ENCODE measurements at regions not wholly inside any gene's neighbourhood (a gene's known extent, or its start where the extent isn't known, plus 50 kb on each side); places are given as distances from the start of the nearest gene placed in this dataset.

DNA sequence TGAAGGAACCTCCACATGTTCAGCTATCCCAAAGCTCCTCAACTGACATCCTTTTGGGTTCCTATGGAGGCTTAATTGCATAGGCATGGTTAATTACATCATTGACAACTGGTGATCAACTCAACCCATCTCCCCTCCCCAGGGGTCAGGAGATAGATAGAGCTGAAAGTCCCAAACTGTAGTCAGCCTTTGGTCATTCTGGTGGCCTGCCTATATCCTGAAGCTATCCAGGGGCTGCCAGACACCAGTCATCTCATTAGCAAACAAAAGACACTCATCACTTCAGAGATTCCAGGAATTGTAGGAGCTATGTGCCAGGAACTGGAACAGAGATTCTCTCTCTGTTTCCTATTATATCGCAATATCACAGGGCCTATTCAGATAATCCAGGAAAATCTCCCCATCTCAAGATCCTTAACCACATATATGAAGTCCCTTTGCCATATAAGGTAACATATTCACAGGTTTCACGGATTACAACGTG, 646.5 kb upstream of the GRAMD2B start:
- H3K36me3 Mint-ChIP-seq (ENCODE audit: low read depth) = no peaks in the 10 kb centered on the region
- DNase-seq = no peak
- no peaks in the 10 kb centered on the region for H3K27me3 Mint-ChIP-seq
- no peak overlapping the region for H3K27ac Mint-ChIP-seq
- no peaks in the 10 kb centered on the region for H3K4me1 Mint-ChIP-seq
- H3K4me3 Mint-ChIP-seq = no peak overlapping the region
- no peaks in the 10 kb centered on the region for H3K9me3 ChIP-seq (ENCODE audit: control insufficient read depth, low read length, poor library complexity, severe bottlenecking)
- ATAC-seq = no peak

DNA sequence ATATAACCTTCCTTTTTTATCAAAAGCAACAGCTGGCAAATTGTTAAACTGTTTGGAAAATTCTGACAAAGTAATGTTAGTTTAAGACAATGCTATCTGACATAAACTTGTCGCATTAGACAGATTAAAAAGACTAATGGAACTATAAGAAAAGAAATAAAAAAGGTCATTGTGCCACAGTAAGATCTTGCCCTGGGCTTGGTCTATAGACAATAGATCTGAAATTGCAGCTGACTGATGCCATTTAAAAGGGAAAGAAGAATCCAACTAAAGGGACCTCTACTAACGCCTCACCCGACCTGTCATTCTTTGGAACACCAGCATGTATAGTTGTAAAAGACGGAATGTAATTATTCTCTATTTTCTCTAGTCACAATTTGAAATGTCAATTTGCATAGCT, 644.4 kb upstream of the GRAMD2B start:
- Mint-ChIP-seq H3K36me3 (ENCODE audit: low read depth) (no peaks in the 10 kb centered on the region), H3K27ac (no peak overlapping the region), H3K4me1 (no peaks in the 10 kb centered on the region), H3K4me3 (no peak overlapping the region), H3K27me3 (no peaks in the 10 kb centered on the region)
- ATAC-seq = no peak
- DNase-seq = no peak
- H3K9me3 ChIP-seq (ENCODE audit: control insufficient read depth, low read length, poor library complexity, severe bottlenecking) = no peaks in the 10 kb centered on the region

DNA sequence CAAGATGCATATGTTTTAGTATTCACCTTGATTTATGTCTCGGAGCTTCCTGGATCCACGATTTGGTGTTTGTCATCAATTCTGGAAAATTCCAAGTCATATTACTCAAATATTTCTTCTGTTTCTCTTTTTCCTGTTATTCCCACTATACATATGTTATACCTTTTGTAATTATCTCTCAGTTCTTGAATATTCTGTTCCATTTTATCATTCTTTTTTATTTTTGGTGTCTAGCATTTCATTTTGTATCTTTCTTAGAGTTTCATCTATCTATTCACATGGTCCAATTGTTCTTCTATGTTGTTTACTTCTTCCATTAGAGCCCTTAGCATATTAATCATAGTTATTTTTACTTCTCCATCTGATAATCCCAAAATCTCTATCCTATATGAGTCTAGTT, 637.8 kb upstream of the GRAMD2B start:
- Mint-ChIP-seq H3K27me3 (no peaks in the 10 kb centered on the region), H3K4me3 (no peak overlapping the region), H3K36me3 (ENCODE audit: low read depth) (no peaks in the 10 kb centered on the region), H3K4me1 (no peaks in the 10 kb centered on the region), H3K27ac (no peak overlapping the region)
- no peaks in the 10 kb centered on the region for H3K9me3 ChIP-seq (ENCODE audit: control insufficient read depth, low read length, poor library complexity, severe bottlenecking)
- ATAC-seq (no peak), DNase-seq (no peak)

DNA sequence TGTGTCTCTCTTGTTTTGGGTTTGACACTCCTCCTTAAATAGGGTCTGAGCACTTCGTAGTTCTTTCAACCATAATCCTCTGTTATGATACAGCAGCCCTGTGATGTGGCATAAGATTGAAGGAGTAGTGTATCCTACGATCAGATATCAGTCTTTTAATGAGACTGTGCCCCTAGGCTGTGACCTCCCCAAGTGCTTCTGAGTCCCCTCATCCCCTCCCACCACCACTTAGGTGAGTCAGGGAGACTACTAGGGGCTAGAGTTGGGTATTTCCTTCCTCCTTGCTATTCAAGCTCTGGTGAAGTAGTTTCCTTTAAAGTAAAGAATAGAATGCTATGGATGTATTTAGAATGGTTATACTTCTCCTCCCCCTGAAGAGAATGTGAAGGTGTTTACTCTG, 637.2 kb upstream of the GRAMD2B start:
- DNase-seq (no peak), ATAC-seq (no peak)
- H3K36me3 Mint-ChIP-seq (ENCODE audit: low read depth) = no peaks in the 10 kb centered on the region
- H3K4me1 Mint-ChIP-seq = no peaks in the 10 kb centered on the region
- H3K9me3 ChIP-seq (ENCODE audit: control insufficient read depth, low read length, poor library complexity, severe bottlenecking) = no peaks in the 10 kb centered on the region
- H3K27me3 Mint-ChIP-seq = no peaks in the 10 kb centered on the region
- no peak overlapping the region for H3K4me3 Mint-ChIP-seq
- no peak overlapping the region for H3K27ac Mint-ChIP-seq

DNA sequence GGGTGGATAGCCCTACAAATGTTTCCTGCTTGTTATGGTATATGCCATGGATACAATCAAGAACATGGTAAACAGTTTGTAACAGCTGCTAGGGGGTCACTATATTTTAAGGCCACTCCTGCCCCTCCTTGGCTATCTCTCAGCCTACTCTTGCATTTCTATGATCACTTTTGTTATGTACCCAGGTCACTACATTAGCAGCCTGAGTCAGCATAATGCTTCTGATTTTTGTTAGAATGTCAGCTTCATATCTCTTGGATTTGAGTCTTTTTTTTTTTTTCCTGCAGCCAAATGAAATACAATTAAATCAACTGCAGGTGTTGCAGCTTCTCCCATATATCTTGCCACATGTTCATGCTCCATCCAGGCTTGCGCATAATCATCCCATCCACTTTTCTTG, 629.7 kb upstream of the GRAMD2B start:
- H3K9me3 ChIP-seq (ENCODE audit: control insufficient read depth, low read length, poor library complexity, severe bottlenecking) = no peaks in the 10 kb centered on the region
- DNase-seq = no peak
- no peak overlapping the region for H3K27ac Mint-ChIP-seq
- ATAC-seq = no peak
- H3K4me1 Mint-ChIP-seq = no peaks in the 10 kb centered on the region
- no peaks in the 10 kb centered on the region for H3K27me3 Mint-ChIP-seq
- H3K36me3 Mint-ChIP-seq (ENCODE audit: low read depth) = no peaks in the 10 kb centered on the region
- H3K4me3 Mint-ChIP-seq = no peak overlapping the region

DNA sequence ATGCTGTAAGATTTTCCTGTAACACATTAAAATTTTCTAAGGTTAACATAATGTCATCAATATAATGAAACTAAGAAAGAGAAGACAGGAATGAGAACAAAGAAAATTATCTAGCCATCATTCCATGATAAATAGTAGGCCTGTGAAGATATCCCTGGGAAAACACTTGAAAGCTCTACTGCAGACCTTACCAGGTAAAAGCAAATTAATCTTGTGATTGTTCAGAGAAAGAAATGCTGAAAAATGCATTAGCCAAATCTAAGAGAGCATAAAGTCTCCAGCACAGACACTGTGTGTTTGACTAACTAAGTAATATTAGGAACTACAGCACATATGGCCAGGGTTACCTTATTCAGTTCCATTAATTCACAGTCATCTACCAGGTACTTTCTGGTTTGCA, 628.3 kb upstream of the GRAMD2B start:
- no peaks in the 10 kb centered on the region for H3K4me1 Mint-ChIP-seq

DNA sequence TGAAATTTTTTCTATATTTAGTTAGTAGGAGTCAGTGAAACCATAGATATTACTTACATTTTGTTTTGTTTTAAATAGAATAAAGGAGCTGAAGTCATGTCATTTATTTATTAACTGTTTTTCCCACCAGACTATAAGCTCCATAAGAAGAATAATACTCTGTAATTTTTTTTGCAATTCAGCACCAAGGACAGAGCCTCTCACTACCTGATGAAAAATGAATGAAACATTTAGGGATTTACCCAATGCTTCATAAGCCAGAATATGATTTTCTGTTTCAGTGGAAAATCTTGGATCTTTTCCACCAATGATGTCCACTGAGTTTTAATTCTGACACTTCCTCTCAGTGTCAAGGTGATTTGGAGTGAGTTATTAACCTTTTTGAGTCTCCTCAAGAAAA, 624.9 kb upstream of the GRAMD2B start:
- no peaks in the 10 kb centered on the region for H3K36me3 Mint-ChIP-seq (ENCODE audit: low read depth)
- ATAC-seq (no peak), DNase-seq (no peak)
- no peak overlapping the region for H3K27ac Mint-ChIP-seq
- H3K4me1 Mint-ChIP-seq = no peaks in the 10 kb centered on the region
- no peak overlapping the region for H3K4me3 Mint-ChIP-seq
- H3K27me3 Mint-ChIP-seq = no peaks in the 10 kb centered on the region
- H3K9me3 ChIP-seq (ENCODE audit: control insufficient read depth, low read length, poor library complexity, severe bottlenecking) = no peaks in the 10 kb centered on the region

More for the DNA sequence above, 628.3 kb upstream of the GRAMD2B start:
- no peaks in the 10 kb centered on the region for H3K27me3 Mint-ChIP-seq
- no peak overlapping the region for H3K4me3 Mint-ChIP-seq
- H3K36me3 Mint-ChIP-seq (ENCODE audit: low read depth) = no peaks in the 10 kb centered on the region
- DNase-seq = no peak
- H3K27ac Mint-ChIP-seq = no peak overlapping the region
- H3K9me3 ChIP-seq (ENCODE audit: control insufficient read depth, low read length, poor library complexity, severe bottlenecking) = no peaks in the 10 kb centered on the region
- ATAC-seq = no peak

DNA sequence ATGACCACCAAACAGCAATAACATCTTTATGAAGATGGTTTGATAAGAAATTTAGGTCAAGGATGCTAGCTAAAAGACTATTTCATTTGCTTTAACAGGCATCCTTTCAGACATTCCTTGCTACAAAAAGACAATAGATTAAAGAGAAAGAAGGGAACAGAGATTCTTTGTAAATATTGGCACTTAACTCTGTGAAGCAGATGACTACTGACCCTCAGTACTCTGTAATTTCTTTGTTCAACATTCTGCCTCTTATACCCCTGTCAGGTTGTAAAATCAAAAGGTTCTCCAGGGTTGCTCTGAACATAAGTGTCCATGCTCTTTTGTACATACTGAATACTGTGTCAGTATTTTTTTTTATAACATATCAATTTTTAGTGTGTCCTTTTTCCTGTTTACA, 610.6 kb upstream of the GRAMD2B start:
- ATAC-seq = no peak
- DNase-seq = no peak
- H3K9me3 ChIP-seq (ENCODE audit: control insufficient read depth, low read length, poor library complexity, severe bottlenecking) = no peaks in the 10 kb centered on the region
- H3K4me1 Mint-ChIP-seq = no peaks in the 10 kb centered on the region
- no peaks in the 10 kb centered on the region for H3K27me3 Mint-ChIP-seq
- H3K36me3 Mint-ChIP-seq (ENCODE audit: low read depth) = no peaks in the 10 kb centered on the region
- H3K27ac Mint-ChIP-seq = no peak overlapping the region
- H3K4me3 Mint-ChIP-seq = no peak overlapping the region

DNA sequence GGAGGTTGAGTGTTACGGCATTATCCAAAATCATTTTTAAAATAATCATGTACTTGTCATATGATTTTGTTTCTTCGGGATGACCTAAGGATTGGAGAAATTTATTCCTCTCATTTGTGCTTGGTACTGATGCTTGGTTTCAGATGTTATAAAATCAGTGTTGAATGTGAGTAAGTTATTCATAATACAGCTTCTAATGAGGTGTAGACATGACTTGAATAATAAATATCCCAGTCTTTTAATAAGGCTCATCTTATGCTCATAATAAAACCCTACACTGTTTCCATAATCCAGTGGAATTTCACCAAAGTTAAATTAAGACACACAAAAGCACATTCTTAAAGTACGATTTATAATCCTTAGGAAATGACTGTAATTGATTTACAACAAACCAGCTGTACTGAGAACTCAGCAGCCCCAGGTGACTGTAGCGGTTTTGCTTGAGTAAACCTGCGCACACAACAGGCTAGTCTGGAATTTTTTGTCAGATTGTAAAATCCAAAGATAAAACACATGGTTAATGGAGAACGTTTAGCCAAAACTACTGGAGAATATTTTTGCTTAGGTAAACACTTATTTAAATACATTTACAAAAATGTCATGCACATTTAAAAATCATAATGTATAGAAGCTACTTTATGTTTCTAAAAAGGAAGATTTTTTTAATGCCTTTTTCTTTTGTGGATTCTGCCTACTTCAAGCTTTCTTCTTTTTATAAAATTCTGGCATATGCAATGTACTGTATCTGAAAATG, 609.8 kb upstream of the GRAMD2B start:
- no peaks in the 10 kb centered on the region for H3K27me3 Mint-ChIP-seq

DNA sequence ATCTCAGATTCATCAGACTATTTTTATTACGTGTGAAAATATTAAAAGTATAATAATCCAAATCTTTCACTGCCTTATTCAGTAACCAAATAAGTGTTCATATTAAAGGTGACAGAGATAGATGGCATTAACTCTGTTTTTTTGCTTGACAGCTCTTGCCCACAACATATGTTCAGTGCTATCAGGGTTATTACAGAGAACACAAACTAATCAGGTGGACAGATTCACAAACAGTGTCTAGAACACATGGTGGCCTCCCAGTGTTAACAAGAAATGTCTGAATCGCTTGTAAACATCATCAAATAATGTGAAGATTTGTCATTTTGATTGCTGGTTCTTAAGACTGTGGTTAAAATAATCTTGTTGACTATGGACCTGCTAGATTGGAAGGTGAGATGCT, 609.1 kb upstream of the GRAMD2B start:
- H3K4me1 Mint-ChIP-seq = no peaks in the 10 kb centered on the region
- H3K27ac Mint-ChIP-seq = no peak overlapping the region
- no peaks in the 10 kb centered on the region for H3K27me3 Mint-ChIP-seq
- no peak for DNase-seq
- H3K4me3 Mint-ChIP-seq = no peak overlapping the region
- H3K9me3 ChIP-seq (ENCODE audit: control insufficient read depth, low read length, poor library complexity, severe bottlenecking) = no peaks in the 10 kb centered on the region
- ATAC-seq = no peak
- no peaks in the 10 kb centered on the region for H3K36me3 Mint-ChIP-seq (ENCODE audit: low read depth)

More for the DNA sequence above, 609.8 kb upstream of the GRAMD2B start:
- no peak for DNase-seq
- H3K4me1 Mint-ChIP-seq = no peaks in the 10 kb centered on the region
- ATAC-seq = no peak
- H3K36me3 Mint-ChIP-seq (ENCODE audit: low read depth) = no peaks in the 10 kb centered on the region
- no peak overlapping the region for H3K27ac Mint-ChIP-seq
- H3K4me3 Mint-ChIP-seq = no peak overlapping the region
- no peaks in the 10 kb centered on the region for H3K9me3 ChIP-seq (ENCODE audit: control insufficient read depth, low read length, poor library complexity, severe bottlenecking)

DNA sequence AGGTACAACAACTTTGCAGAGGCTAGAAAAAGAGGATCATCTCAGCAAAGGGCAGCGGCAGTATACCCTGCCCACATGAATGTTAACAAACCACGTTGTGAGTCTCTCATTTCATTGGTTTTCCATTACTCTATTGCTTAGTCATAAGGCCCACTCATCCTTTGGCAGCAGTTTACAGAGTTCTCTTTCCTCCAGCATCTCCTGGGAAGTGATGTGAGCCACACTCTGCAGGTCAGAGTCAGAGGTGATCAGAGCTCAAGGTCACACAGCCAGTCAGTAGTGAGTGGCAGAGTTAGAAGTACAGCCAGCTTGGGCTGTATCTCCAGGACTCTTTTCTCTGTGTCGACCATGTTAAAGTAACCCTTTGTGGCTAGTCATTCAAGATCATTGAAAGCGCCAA, 599.6 kb upstream of the GRAMD2B start:
- Mint-ChIP-seq H3K36me3 (ENCODE audit: low read depth) (no peaks in the 10 kb centered on the region), H3K27ac (no peak overlapping the region), H3K27me3 (no peaks in the 10 kb centered on the region), H3K4me1 (no peaks in the 10 kb centered on the region), H3K4me3 (no peak overlapping the region)
- DNase-seq = no peak
- no peaks in the 10 kb centered on the region for H3K9me3 ChIP-seq (ENCODE audit: control insufficient read depth, low read length, poor library complexity, severe bottlenecking)
- no peak for ATAC-seq

DNA sequence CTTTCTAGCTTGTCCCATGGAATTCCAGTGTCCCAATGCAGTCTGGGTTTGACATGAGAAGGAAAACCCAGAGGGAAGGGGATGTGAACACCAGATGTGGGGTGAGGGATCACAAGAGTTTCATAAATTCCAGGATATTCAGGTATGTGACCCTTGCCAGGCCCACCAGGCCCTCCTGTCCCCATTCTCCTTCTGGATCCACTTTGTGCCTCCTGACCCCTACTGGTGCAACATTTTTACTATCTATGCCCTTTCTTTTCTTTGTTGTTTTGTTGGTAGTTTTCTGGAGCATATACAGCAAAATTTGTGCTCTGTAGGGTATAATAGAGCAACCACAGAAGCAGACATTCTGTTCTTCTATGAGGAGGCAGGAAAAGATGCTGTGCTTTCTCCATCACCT, 597.0 kb upstream of the GRAMD2B start:
- H3K4me1 Mint-ChIP-seq = no peaks in the 10 kb centered on the region

DNA sequence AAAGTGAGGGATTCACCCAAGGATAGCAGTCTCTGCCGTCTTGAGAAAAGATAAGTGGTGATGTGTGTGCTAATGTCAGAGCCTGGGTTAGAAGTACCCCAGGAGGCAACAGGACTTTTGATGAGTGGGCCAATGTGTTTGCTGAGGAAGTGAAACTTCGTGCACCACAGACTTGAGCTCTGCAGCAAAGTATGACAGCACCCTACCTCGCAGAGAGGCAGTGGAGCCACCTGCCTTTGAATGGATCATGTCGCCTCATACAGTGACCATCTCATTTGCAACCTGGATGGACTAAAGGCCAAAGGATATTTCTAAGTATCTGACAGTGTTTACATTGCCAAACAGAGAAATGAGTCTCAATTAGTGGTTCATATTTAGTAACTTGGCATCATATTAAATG, 593.9 kb upstream of the GRAMD2B start:
- no peak overlapping the region for H3K4me3 Mint-ChIP-seq
- no peak overlapping the region for H3K27ac Mint-ChIP-seq
- no peaks in the 10 kb centered on the region for H3K27me3 Mint-ChIP-seq
- no peak for DNase-seq
- no peaks in the 10 kb centered on the region for H3K9me3 ChIP-seq (ENCODE audit: control insufficient read depth, low read length, poor library complexity, severe bottlenecking)
- H3K36me3 Mint-ChIP-seq (ENCODE audit: low read depth) = no peaks in the 10 kb centered on the region
- no peaks in the 10 kb centered on the region for H3K4me1 Mint-ChIP-seq
- no peak for ATAC-seq

More for the DNA sequence above, 597.0 kb upstream of the GRAMD2B start:
- H3K4me3 Mint-ChIP-seq = no peak overlapping the region
- no peak for ATAC-seq
- DNase-seq = no peak
- H3K27me3 Mint-ChIP-seq = no peaks in the 10 kb centered on the region
- no peaks in the 10 kb centered on the region for H3K36me3 Mint-ChIP-seq (ENCODE audit: low read depth)
- no peaks in the 10 kb centered on the region for H3K9me3 ChIP-seq (ENCODE audit: control insufficient read depth, low read length, poor library complexity, severe bottlenecking)
- no peak overlapping the region for H3K27ac Mint-ChIP-seq

DNA sequence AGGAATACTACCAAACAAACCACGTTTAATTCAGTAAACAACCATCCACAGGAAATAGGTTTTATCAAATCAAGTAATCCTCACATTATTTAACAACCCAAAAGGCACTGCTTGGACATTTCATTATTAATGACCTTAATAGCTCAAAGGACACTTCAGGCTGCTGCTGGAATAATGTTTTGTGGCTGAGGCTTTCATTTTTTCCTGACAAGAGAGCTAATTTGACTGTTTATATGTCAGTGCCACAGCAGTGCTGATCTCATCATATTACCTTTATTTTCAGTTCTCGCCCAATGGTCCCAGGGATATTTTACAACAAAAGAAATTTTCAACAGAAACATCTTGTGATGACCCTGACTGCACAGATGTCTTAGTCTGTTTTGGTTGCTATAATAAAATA, 589.8 kb upstream of the GRAMD2B start:
- Mint-ChIP-seq H3K27ac (no peak overlapping the region), H3K27me3 (no peaks in the 10 kb centered on the region), H3K4me1 (no peaks in the 10 kb centered on the region), H3K36me3 (ENCODE audit: low read depth) (no peaks in the 10 kb centered on the region), H3K4me3 (no peak overlapping the region)
- DNase-seq = no peak
- no peak for ATAC-seq
- no peaks in the 10 kb centered on the region for H3K9me3 ChIP-seq (ENCODE audit: control insufficient read depth, low read length, poor library complexity, severe bottlenecking)
